Ovary (tissue), 3 donors: ENCODE measurements at regions not wholly inside any gene's neighbourhood (a gene's known extent, or its start where the extent isn't known, plus 50 kb on each side); places are given as distances from the start of the nearest gene placed in this dataset.

Experiments
- EP300 ChIP-seq: sonication (generic); formaldehyde crosslinking; IDR thresholded peaks from one replicate; pipeline ENCODE4 v1.6.1; 2017; ENCODE audit warnings: antibody characterized with exemption
- POLR2A ChIP-seq: fragments of 450-650 bp; IDR thresholded peaks from one replicate; pipeline ENCODE4 v1.6.1; 2017; ENCODE audit warnings: antibody characterized with exemption, mild to moderate bottlenecking, moderate library complexity
- TF ChIP-seq, protein P1 (sequence below), 3 donors: fragments of 450-650 bp in 2 of 3; fragments of 200-600 bp in 1 of 3; IDR thresholded peaks; one replicate each; pipeline versions ENCODE4 v1.5.1 to v1.8.0; 2016 to 2022; ENCODE audit warnings: antibody characterized with exemption in 3 of 3, mild to moderate bottlenecking in 1 of 3
- donor health status: DM: no; HTN: no; CAD: no.

DNA sequence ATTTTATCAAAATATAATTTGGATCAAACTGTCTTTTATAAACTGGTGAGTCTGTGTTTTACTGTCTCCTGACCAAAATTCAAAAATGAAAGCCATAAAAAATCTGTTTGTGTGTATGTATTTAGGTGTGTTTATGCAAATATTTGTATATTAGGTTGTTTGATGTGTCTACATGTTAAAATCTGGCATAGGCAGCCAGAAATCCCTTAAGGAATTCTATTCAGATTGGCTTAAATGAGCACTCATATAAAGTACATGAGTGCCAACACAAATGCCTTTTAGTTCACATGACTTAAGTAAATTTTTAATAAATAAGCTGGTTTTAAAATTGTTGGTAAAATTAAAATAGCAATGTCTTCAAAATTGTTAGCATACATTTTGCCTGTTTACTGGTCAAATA is 133.3 kb upstream of the GUCY1A2 start:
- TF ChIP-seq, protein P1, sequence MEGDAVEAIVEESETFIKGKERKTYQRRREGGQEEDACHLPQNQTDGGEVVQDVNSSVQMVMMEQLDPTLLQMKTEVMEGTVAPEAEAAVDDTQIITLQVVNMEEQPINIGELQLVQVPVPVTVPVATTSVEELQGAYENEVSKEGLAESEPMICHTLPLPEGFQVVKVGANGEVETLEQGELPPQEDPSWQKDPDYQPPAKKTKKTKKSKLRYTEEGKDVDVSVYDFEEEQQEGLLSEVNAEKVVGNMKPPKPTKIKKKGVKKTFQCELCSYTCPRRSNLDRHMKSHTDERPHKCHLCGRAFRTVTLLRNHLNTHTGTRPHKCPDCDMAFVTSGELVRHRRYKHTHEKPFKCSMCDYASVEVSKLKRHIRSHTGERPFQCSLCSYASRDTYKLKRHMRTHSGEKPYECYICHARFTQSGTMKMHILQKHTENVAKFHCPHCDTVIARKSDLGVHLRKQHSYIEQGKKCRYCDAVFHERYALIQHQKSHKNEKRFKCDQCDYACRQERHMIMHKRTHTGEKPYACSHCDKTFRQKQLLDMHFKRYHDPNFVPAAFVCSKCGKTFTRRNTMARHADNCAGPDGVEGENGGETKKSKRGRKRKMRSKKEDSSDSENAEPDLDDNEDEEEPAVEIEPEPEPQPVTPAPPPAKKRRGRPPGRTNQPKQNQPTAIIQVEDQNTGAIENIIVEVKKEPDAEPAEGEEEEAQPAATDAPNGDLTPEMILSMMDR (IDR thresholded peaks at IDR 0.05): no peak
- no peak for TF ChIP-seq EP300
- TF ChIP-seq POLR2A: no peak
